ENCODE measurements at regions not wholly inside any gene's neighbourhood (a gene's known extent, or its start where the extent isn't known, plus 50 kb on each side); places are given as distances from the start of the nearest gene placed in this dataset.

DNA sequence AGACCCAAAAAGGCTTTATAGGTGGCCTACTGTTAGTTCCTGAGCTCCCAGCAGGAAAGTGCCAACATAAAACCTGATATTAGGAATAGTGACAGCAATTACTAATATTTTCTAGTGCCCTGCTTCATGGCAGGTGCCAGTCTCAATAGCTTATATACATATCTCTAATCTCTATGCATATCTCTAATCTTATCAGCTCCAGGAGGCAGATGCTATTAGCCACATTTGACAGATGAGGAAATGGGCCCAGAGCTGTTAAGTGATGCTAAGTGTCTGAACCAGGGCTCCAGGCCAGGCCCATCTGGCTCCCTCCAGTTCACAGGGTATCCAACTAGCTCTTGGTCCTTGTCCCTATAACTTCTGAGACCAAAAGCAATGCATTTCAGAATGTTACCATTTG is 142.5 kb downstream of the CHIC2 start:
- TF ChIP-seq, protein P1, sequence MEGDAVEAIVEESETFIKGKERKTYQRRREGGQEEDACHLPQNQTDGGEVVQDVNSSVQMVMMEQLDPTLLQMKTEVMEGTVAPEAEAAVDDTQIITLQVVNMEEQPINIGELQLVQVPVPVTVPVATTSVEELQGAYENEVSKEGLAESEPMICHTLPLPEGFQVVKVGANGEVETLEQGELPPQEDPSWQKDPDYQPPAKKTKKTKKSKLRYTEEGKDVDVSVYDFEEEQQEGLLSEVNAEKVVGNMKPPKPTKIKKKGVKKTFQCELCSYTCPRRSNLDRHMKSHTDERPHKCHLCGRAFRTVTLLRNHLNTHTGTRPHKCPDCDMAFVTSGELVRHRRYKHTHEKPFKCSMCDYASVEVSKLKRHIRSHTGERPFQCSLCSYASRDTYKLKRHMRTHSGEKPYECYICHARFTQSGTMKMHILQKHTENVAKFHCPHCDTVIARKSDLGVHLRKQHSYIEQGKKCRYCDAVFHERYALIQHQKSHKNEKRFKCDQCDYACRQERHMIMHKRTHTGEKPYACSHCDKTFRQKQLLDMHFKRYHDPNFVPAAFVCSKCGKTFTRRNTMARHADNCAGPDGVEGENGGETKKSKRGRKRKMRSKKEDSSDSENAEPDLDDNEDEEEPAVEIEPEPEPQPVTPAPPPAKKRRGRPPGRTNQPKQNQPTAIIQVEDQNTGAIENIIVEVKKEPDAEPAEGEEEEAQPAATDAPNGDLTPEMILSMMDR (IDR thresholded peaks at IDR 0.05) = no peak
- TF ChIP-seq POLR2A (IDR thresholded peaks at IDR 0.05) = no peak
